CD4-positive, alpha-beta T cell (primary cell): ENCODE measurements at regions not wholly inside any gene's neighbourhood (a gene's known extent, or its start where the extent isn't known, plus 50 kb on each side); places are given as distances from the start of the nearest gene placed in this dataset.

Experiments used
- ATAC-seq: fragments of 200-7000 bp; cut with Tn5 transposase; one replicate; pipeline ENCODE4 v1.10.0; 2022; ENCODE audit warnings: mild to moderate bottlenecking; ENCODE audit not compliant: poor library complexity
- CTCF ChIA-PET: fragments of 350-600 bp; sonication (Branson Sonifier 250); formaldehyde crosslinking; loops from one replicate; lab custom pipeline; 2021; ENCODE audit warnings: antibody characterized with exemption, inconsistent platforms; lab: Charles Lee
- POLR2A ChIA-PET: fragments of 350-600 bp; sonication (Branson Sonifier 250); formaldehyde crosslinking; loops from one replicate; lab custom pipeline; 2021; ENCODE audit warnings: antibody characterized with exemption, inconsistent platforms; lab: Charles Lee
- DNase-seq, 14 experiments: peaks; one replicate each; pipeline ENCODE4 v3.0.0-alpha.2; 2013 to 2020; ENCODE audit warnings: mixed read lengths in 2 of 14
- H3K27ac ChIP-seq, 2 donors: one replicate each; pipeline versions ENCODE4 v1.5.1 to v1.7.0; 2013; ENCODE audit warnings: low read length in 2 of 2, low read depth in 1 of 2, mild to moderate bottlenecking in 1 of 2
- H3K27me3 ChIP-seq, 2 experiments: 1 replicate in 1 of 2; 2 replicates in 1 of 2; pipeline versions ENCODE4 v1.6.1 to v1.7.0; 2013; ENCODE audit warnings: low read length in 2 of 2, control low read depth in 1 of 2, mild to moderate bottlenecking in 1 of 2, moderate library complexity in 1 of 2; ENCODE audit not compliant: insufficient read depth in 2 of 2, control insufficient read depth in 1 of 2
- H3K36me3 ChIP-seq: one replicate; pipeline ENCODE4 v1.6.1; 2013; ENCODE audit warnings: low read length, control low read depth; ENCODE audit not compliant: insufficient read depth
- H3K4me1 ChIP-seq: one replicate; pipeline ENCODE4 v1.6.1; 2013; ENCODE audit warnings: low read length, control low read depth; ENCODE audit not compliant: insufficient read depth
- H3K4me3 ChIP-seq: one replicate; pipeline ENCODE4 v1.5.1; 2013; ENCODE audit warnings: mild to moderate bottlenecking, low read length, moderate library complexity
- H3K9me3 ChIP-seq, 2 experiments: 1 replicate in 1 of 2; 2 replicates in 1 of 2; pipeline versions ENCODE4 v1.6.1 to v1.7.0; 2013; ENCODE audit warnings: low read length in 2 of 2, mild to moderate bottlenecking in 2 of 2, control low read depth in 1 of 2, moderate library complexity in 1 of 2; ENCODE audit not compliant: control insufficient read depth in 1 of 2, insufficient read depth in 1 of 2
- H3K27ac Mint-ChIP-seq: one replicate; pipeline ENCODE4 v1.8.0; 2020; ENCODE audit warnings: mixed read lengths
- H3K27me3 Mint-ChIP-seq: one replicate; pipeline ENCODE4 v1.8.0; 2021; ENCODE audit warnings: mixed read lengths
- H3K36me3 Mint-ChIP-seq: one replicate; pipeline ENCODE4 v1.8.0; 2021; ENCODE audit warnings: low read depth, mixed read lengths
- H3K4me1 Mint-ChIP-seq: one replicate; pipeline ENCODE4 v1.8.0; 2021; ENCODE audit warnings: low read depth, mixed read lengths
- H3K4me3 Mint-ChIP-seq: one replicate; pipeline ENCODE4 v1.8.0; 2020; ENCODE audit warnings: mild to moderate bottlenecking, mixed read lengths
- H3K9me3 Mint-ChIP-seq: one replicate; pipeline ENCODE4 v1.8.0; 2020; ENCODE audit warnings: mixed read lengths
- CTCF ChIP-seq: fragments of 200-600 bp; IDR thresholded peaks from one replicate; pipeline ENCODE4 v1.8.0; 2022; ENCODE audit warnings: antibody characterized with exemption, mild to moderate bottlenecking
- intact Hi-C, 2 experiments: fragments of 100-400 bp; cut with DNase I in 1 of 2; cut with micrococcal nuclease in 1 of 2; formaldehyde crosslinking; loops; one replicate each; pipeline versions ENCODE4 v1.15.1 to v1.9.0; 2023 to 2025; cut with DNase I, micrococcal nuclease

GRCh38 chr1:37151789-37152188 is 117.5 kb upstream of the GRIK3 start:
- ATAC-seq = no peak
- Mint-ChIP-seq H3K27ac (no peak overlapping the region), H3K27me3 (peaks cover 35% of the 10 kb centered on the region), H3K9me3 (no peaks in the 10 kb centered on the region), H3K4me1 (no peaks in the 10 kb centered on the region), H3K36me3 (no peaks in the 10 kb centered on the region), H3K4me3 (no peak overlapping the region)
- ChIA-PET CTCF (no interaction called here), POLR2A (no interaction called here)
- no peak overlapping the region for H3K27ac ChIP-seq
- H3K9me3 ChIP-seq = peaks cover 0 to 3% of the 10 kb centered on the region in 2 experiments
- peaks cover 0 to 2% of the 10 kb centered on the region in 2 experiments for H3K27me3 ChIP-seq
- no peaks in the 10 kb centered on the region for H3K4me1 ChIP-seq
- TF ChIP-seq CTCF = no peak
- no peaks in the 10 kb centered on the region for H3K36me3 ChIP-seq
- intact Hi-C loops = no loop called here
- no peak overlapping the region for H3K4me3 ChIP-seq
- no peak for DNase-seq

GRCh38 chr1:37152491-37152890 is 118.2 kb upstream of the GRIK3 start:
- no peaks in the 10 kb centered on the region for H3K4me1 Mint-ChIP-seq
- CTCF ChIA-PET = no interaction called here
- Histone ChIP-seq H3K9me3 (peaks cover 0 to 3% of the 10 kb centered on the region in 2 experiments), H3K27me3 (peaks cover 0 to 2% of the 10 kb centered on the region in 2 experiments), H3K36me3 (no peaks in the 10 kb centered on the region), H3K4me3 (no peak overlapping the region), H3K4me1 (no peaks in the 10 kb centered on the region), H3K27ac (no peak overlapping the region)
- ATAC-seq = no peak
- H3K36me3 Mint-ChIP-seq = no peaks in the 10 kb centered on the region
- H3K9me3 Mint-ChIP-seq = no peaks in the 10 kb centered on the region
- no peak for DNase-seq
- POLR2A ChIA-PET = no interaction called here
- TF ChIP-seq CTCF = no peak
- peaks cover 28% of the 10 kb centered on the region for H3K27me3 Mint-ChIP-seq
- H3K27ac Mint-ChIP-seq = no peak overlapping the region
- intact Hi-C loops = no loop called here
- no peak overlapping the region for H3K4me3 Mint-ChIP-seq

- POLR2A ChIA-PET = no interaction called here
- no peaks in the 10 kb centered on the region for H3K36me3 Mint-ChIP-seq
- intact Hi-C loops = no loop called here
- peaks cover 28% of the 10 kb centered on the region for H3K27me3 Mint-ChIP-seq
- DNase-seq (no peak), ATAC-seq (no peak)
- H3K36me3 ChIP-seq = no peaks in the 10 kb centered on the region
- H3K9me3 Mint-ChIP-seq = peaks cover 3% of the 10 kb centered on the region
- no peak overlapping the region for H3K27ac Mint-ChIP-seq
- CTCF ChIA-PET = no interaction called here
- no peaks in the 10 kb centered on the region for H3K4me1 Mint-ChIP-seq
- H3K4me1 ChIP-seq = no peaks in the 10 kb centered on the region
- no peak overlapping the region for H3K27ac ChIP-seq
- peaks cover 0 to 2% of the 10 kb centered on the region in 2 experiments for H3K27me3 ChIP-seq
- H3K4me3 ChIP-seq = no peak overlapping the region
- no peak for TF ChIP-seq CTCF
- peaks cover 0 to 5% of the 10 kb centered on the region in 2 experiments for H3K9me3 ChIP-seq
- no peak overlapping the region for H3K4me3 Mint-ChIP-seq
Measured at GRCh38 chr1:37153116-37154100, 119.1 kb upstream of the GRIK3 start.
